Thyroid gland (tissue), 4 donors: ENCODE measurements at regions not wholly inside any gene's neighbourhood (a gene's known extent, or its start where the extent isn't known, plus 50 kb on each side); places are given as distances from the start of the nearest gene placed in this dataset.

Experiments
- POLR2A ChIP-seq, 2 donors: fragments of 450-650 bp; IDR thresholded peaks; one replicate each; pipeline ENCODE4 v1.6.1; 2017; ENCODE audit warnings: antibody characterized with exemption in 2 of 2, mild to moderate bottlenecking in 2 of 2, moderate library complexity in 1 of 2
- TF ChIP-seq, protein P1 (sequence below), 6 experiments: fragments of 200-600 bp in 3 of 6; fragments of 450-650 bp in 3 of 6; sonication (generic) in 3 of 6; IDR thresholded peaks; one replicate each; pipeline ENCODE4 v1.5.1; 2016 to 2019; ENCODE audit warnings: antibody characterized with exemption in 6 of 6, mild to moderate bottlenecking in 2 of 6, inconsistent platforms in 1 of 6, moderate library complexity in 1 of 6

DNA sequence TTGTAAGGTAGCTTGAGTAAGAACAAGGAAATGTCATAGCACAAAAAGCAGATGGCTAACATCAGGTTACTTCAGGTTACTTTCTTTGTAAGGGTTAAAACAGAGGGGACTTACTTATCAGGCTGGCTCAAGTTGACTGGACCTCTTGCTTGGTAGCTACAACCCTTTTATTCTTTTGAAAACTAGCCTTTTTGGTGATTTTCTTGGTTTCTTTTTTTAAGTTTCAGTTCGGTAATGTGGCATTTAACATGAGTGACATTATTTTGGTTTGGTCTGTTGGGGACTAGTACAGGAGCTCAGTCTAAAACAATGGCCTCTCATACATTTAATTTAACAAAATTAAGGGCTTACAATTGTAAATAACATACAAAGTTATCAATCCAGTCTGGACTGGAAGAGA lies 621.4 kb downstream of the OTOL1 start:
- TF ChIP-seq, protein P1, sequence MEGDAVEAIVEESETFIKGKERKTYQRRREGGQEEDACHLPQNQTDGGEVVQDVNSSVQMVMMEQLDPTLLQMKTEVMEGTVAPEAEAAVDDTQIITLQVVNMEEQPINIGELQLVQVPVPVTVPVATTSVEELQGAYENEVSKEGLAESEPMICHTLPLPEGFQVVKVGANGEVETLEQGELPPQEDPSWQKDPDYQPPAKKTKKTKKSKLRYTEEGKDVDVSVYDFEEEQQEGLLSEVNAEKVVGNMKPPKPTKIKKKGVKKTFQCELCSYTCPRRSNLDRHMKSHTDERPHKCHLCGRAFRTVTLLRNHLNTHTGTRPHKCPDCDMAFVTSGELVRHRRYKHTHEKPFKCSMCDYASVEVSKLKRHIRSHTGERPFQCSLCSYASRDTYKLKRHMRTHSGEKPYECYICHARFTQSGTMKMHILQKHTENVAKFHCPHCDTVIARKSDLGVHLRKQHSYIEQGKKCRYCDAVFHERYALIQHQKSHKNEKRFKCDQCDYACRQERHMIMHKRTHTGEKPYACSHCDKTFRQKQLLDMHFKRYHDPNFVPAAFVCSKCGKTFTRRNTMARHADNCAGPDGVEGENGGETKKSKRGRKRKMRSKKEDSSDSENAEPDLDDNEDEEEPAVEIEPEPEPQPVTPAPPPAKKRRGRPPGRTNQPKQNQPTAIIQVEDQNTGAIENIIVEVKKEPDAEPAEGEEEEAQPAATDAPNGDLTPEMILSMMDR (IDR thresholded peaks at IDR 0.05): no peak
- TF ChIP-seq POLR2A (IDR thresholded peaks at IDR 0.05): no peak
